ENCODE measurements at regions not wholly inside any gene's neighbourhood (a gene's known extent, or its start where the extent isn't known, plus 50 kb on each side); places are given as distances from the start of the nearest gene placed in this dataset.

DNA sequence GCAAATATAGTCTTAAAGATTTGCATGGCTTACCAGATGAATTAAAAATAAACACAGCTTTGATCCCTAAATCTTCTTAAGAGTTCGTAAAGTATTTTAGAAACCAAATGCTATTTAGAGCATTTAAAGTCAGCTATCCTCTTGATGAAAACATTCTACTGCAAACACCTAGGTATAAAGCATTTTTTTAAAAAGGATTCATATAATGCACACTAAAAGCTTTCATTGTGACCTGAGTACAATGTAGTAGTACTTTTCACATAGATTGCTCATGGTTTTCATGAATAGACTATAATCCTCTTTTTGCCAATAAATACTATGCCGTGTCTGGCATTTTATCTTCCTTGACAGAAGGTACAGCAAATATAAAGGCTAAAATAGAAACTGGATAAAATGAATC lies 805.1 kb upstream of the INTU start:
- Histone ChIP-seq H3K36me3 (ENCODE audit: control insufficient read depth in 2 of 3, insufficient read depth in 3 of 3, low read length in 3 of 3) (no peaks in the 10 kb centered on the region), H3K27me3 (ENCODE audit: control insufficient read depth, insufficient read depth, low read length) (no peaks in the 10 kb centered on the region), H3K4me3 (ENCODE audit: low read length in 3 of 3) (no peak overlapping the region), H3K9me3 (ENCODE audit: control insufficient read depth in 2 of 3, insufficient read depth in 1 of 3, low read length in 3 of 3) (peaks cover 0 to 2% (median 0%) of the 10 kb centered on the region in 3 donors), H3K9ac (ENCODE audit: low read length in 3 of 3) (no peak overlapping the region), H3K27ac (ENCODE audit: low read depth in 2 of 2, low read length in 2 of 2) (no peak overlapping the region), H3K4me1 (ENCODE audit: control insufficient read depth in 2 of 3, insufficient read depth in 2 of 3, low read depth in 1 of 3, low read length in 3 of 3) (no peaks in the 10 kb centered on the region)
- FAIRE-seq = no peak
- intact Hi-C loops (cut with DNase I) = no loop called here
- DNase-seq = no peak
- no peak for TF ChIP-seq CTCF (IDR thresholded peaks at IDR 0.05; ENCODE audit: borderline replicate concordance, extremely low read depth, insufficient read depth)

GRCh38 chr4:126834854-126835253 lies 797.9 kb upstream of the INTU start:
- DNase-seq (no peak), FAIRE-seq (no peak)
- intact Hi-C loops (cut with DNase I) = no loop called here
- H3K9ac ChIP-seq (ENCODE audit: low read length in 3 of 3) = no peak overlapping the region
- TF ChIP-seq CTCF (IDR thresholded peaks at IDR 0.05; ENCODE audit: borderline replicate concordance, extremely low read depth, insufficient read depth) = no peak
- peaks cover 0 to 2% (median 0%) of the 10 kb centered on the region in 3 donors for H3K9me3 ChIP-seq (ENCODE audit: control insufficient read depth in 2 of 3, insufficient read depth in 1 of 3, low read length in 3 of 3)
- H3K4me3 ChIP-seq (ENCODE audit: low read length in 3 of 3) = no peak overlapping the region
- H3K36me3 ChIP-seq (ENCODE audit: control insufficient read depth in 2 of 3, insufficient read depth in 3 of 3, low read length in 3 of 3) = no peaks in the 10 kb centered on the region
- H3K4me1 ChIP-seq (ENCODE audit: control insufficient read depth in 2 of 3, insufficient read depth in 2 of 3, low read depth in 1 of 3, low read length in 3 of 3) = no peaks in the 10 kb centered on the region
- no peaks in the 10 kb centered on the region for H3K27me3 ChIP-seq (ENCODE audit: control insufficient read depth, insufficient read depth, low read length)
- H3K27ac ChIP-seq (ENCODE audit: low read depth in 2 of 2, low read length in 2 of 2) = no peak overlapping the region

- Histone ChIP-seq H3K9me3 (ENCODE audit: control insufficient read depth in 2 of 3, insufficient read depth in 1 of 3, low read length in 3 of 3) (peaks cover 0 to 4% (median 2%) of the 10 kb centered on the region in 3 donors), H3K27ac (ENCODE audit: low read depth in 2 of 2, low read length in 2 of 2) (no peak overlapping the region), H3K27me3 (ENCODE audit: control insufficient read depth, insufficient read depth, low read length) (no peaks in the 10 kb centered on the region), H3K36me3 (ENCODE audit: control insufficient read depth in 2 of 3, insufficient read depth in 3 of 3, low read length in 3 of 3) (no peaks in the 10 kb centered on the region), H3K4me1 (ENCODE audit: control insufficient read depth in 2 of 3, insufficient read depth in 2 of 3, low read depth in 1 of 3, low read length in 3 of 3) (no peaks in the 10 kb centered on the region), H3K9ac (ENCODE audit: low read length in 3 of 3) (no peak overlapping the region), H3K4me3 (ENCODE audit: low read length in 3 of 3) (no peak overlapping the region)
- no peak for DNase-seq
- FAIRE-seq = no peak
- TF ChIP-seq CTCF (IDR thresholded peaks at IDR 0.05; ENCODE audit: borderline replicate concordance, extremely low read depth, insufficient read depth) = no peak
- intact Hi-C loops (cut with DNase I) = no loop called here
Observed at GRCh38 chr4:126838941-126839679, 793.6 kb upstream of the INTU start.

Measured in kidney (tissue), 13 donors.